HepG2 (cell line): ENCODE measurements at regions not wholly inside any gene's neighbourhood (a gene's known extent, or its start where the extent isn't known, plus 50 kb on each side); places are given as distances from the start of the nearest gene placed in this dataset.

Experiments
- ATF3 ChIP-seq: sonication (generic); formaldehyde crosslinking; IDR thresholded peaks from 2 replicates; pipeline ENCODE4 v1.4.0; 2020; ENCODE audit warnings: missing genetic modification reagents
- DNMT3B ChIP-seq: conservative IDR thresholded peaks from 2 replicates; pipeline ENCODE4 v1.6.1; 2016; ENCODE audit warnings: missing biosample characterization, control low read depth
- GATAD2A ChIP-seq: IDR thresholded peaks from 2 replicates; pipeline ENCODE4 v1.6.1; 2016
- HNF4A ChIP-seq: sonication (generic); formaldehyde crosslinking; IDR thresholded peaks from 2 replicates; pipeline ENCODE4 v1.4.0; 2020; ENCODE audit warnings: missing genetic modification reagents
- PAXIP1 ChIP-seq: sonication (generic); formaldehyde crosslinking; conservative IDR thresholded peaks from 2 replicates; pipeline ENCODE4 v1.4.0; 2020; ENCODE audit warnings: mild to moderate bottlenecking, missing genetic modification reagents, moderate library complexity
- RFX3 ChIP-seq: IDR thresholded peaks from 2 replicates; pipeline ENCODE4 v1.6.1; 2016; ENCODE audit warnings: missing biosample characterization, missing genetic modification reagents
- SNAI1 ChIP-seq: sonication (generic); formaldehyde crosslinking; IDR thresholded peaks from 2 replicates; pipeline ENCODE4 v1.5.0; 2020; ENCODE audit warnings: mild to moderate bottlenecking, missing genetic modification reagents, borderline replicate concordance
- SOX13 ChIP-seq, 3 experiments: fragments of 450-650 bp in 1 of 3; sonication (generic) in 1 of 3; formaldehyde crosslinking in 1 of 3; IDR thresholded peaks in 2 of 3; conservative IDR thresholded peaks in 1 of 3; 2 replicates each; pipeline versions ENCODE4 v1.5.0 to v1.6.1; 2016 to 2020; ENCODE audit warnings: antibody characterized with exemption in 1 of 3, mild to moderate bottlenecking in 1 of 3, missing compliant biosample characterization in 1 of 3, missing genetic modification reagents in 1 of 3, moderate library complexity in 1 of 3
- TEAD3 ChIP-seq: optimal IDR thresholded peaks from 2 replicates; pipeline ENCODE3; 2016; ENCODE audit warnings: borderline replicate concordance
- ZEB1 ChIP-seq: IDR thresholded peaks from 2 replicates; pipeline ENCODE4 v1.6.1; 2012; ENCODE audit warnings: mild to moderate bottlenecking, low read depth, inconsistent platforms; ENCODE audit not compliant: insufficient replicate concordance
- ZMYM4 ChIP-seq: sonication (generic); formaldehyde crosslinking; IDR thresholded peaks from 2 replicates; pipeline ENCODE4 v1.8.1; 2023; ENCODE audit warnings: mild to moderate bottlenecking, missing genetic modification reagents
- ZNF124 ChIP-seq: sonication (generic); formaldehyde crosslinking; IDR thresholded peaks from 2 replicates; pipeline ENCODE4 v1.4.0; 2020; ENCODE audit warnings: missing genetic modification reagents
- ZNF770 ChIP-seq: sonication (generic); formaldehyde crosslinking; IDR thresholded peaks from 2 replicates; pipeline ENCODE4 v1.5.0; 2020; ENCODE audit warnings: mild to moderate bottlenecking, missing genetic modification reagents
- TF ChIP-seq, protein P1 (sequence below): sonication (generic); formaldehyde crosslinking; IDR thresholded peaks from 2 replicates; pipeline ENCODE4 v1.8.0; 2022; ENCODE audit warnings: mild to moderate bottlenecking, missing genetic modification reagents, borderline replicate concordance
- TF ChIP-seq, protein P2 (sequence below), 2 experiments: fragments of 450-650 bp in 1 of 2; sonication (generic) in 1 of 2; formaldehyde crosslinking; IDR thresholded peaks; 2 replicates each; pipeline versions ENCODE4 v1.5.0 to v1.8.0; 2020 to 2022; ENCODE audit warnings: mild to moderate bottlenecking in 1 of 2, missing genetic modification reagents in 1 of 2
- TF ChIP-seq, protein P3 (sequence below): IDR thresholded peaks from 2 replicates; pipeline ENCODE4 v1.4.0; 2020; ENCODE audit warnings: mild to moderate bottlenecking, missing genetic modification reagents

- TF ChIP-seq, protein P1, sequence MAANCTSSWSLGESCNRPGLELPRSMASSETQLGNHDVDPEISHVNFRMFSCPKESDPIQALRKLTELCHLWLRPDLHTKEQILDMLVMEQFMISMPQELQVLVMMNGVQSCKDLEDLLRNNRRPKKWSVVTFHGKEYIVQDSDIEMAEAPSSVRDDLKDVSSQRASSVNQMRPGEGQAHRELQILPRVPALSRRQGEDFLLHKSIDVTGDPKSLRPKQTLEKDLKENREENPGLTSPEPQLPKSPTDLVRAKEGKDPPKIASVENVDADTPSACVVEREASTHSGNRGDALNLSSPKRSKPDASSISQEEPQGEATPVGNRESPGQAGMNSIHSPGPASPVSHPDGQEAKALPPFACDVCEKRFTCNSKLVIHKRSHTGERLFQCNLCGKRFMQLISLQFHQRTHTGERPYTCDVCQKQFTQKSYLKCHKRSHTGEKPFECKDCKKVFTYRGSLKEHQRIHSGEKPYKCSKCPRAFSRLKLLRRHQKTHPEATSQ (CRISPR knock-in tag), result no peak
- TF ChIP-seq, protein P2, sequence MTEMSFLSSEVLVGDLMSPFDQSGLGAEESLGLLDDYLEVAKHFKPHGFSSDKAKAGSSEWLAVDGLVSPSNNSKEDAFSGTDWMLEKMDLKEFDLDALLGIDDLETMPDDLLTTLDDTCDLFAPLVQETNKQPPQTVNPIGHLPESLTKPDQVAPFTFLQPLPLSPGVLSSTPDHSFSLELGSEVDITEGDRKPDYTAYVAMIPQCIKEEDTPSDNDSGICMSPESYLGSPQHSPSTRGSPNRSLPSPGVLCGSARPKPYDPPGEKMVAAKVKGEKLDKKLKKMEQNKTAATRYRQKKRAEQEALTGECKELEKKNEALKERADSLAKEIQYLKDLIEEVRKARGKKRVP (CRISPR knock-in tag; IDR thresholded peaks at IDR 0.05), result no peak
- TF ChIP-seq TEAD3 (CRISPR knock-in tag) (peak; percentile 16), HNF4A (CRISPR knock-in tag) (peak; percentile 68), DNMT3B (CRISPR knock-in tag) (no peak), RFX3 (CRISPR knock-in tag) (no peak), ZNF770 (CRISPR knock-in tag) (no peak), ZEB1 (no peak), ZNF124 (no peak), ZMYM4 (CRISPR knock-in tag) (peak; percentile 35; the same call in 1 of the 2 replicates), SOX13 (IDR thresholded peaks at IDR 0.05) (no peak), SOX13 (CRISPR knock-in tag; conservative IDR thresholded peaks at IDR 0.05 in 1 of 2, IDR thresholded peaks at IDR 0.05 in 1 of 2) (0 out of 4 replicates have a peak, but pooled peaks of 1 of the 2 experiments have one; percentile 29), SNAI1 (CRISPR knock-in tag) (no peak), ATF3 (no peak), GATAD2A (0 out of 2 replicates have a peak, but pooled peaks have one; percentile 13), PAXIP1 (0 out of 2 replicates have a peak, but pooled peaks have one; percentile 40)
- TF ChIP-seq, protein P3, sequence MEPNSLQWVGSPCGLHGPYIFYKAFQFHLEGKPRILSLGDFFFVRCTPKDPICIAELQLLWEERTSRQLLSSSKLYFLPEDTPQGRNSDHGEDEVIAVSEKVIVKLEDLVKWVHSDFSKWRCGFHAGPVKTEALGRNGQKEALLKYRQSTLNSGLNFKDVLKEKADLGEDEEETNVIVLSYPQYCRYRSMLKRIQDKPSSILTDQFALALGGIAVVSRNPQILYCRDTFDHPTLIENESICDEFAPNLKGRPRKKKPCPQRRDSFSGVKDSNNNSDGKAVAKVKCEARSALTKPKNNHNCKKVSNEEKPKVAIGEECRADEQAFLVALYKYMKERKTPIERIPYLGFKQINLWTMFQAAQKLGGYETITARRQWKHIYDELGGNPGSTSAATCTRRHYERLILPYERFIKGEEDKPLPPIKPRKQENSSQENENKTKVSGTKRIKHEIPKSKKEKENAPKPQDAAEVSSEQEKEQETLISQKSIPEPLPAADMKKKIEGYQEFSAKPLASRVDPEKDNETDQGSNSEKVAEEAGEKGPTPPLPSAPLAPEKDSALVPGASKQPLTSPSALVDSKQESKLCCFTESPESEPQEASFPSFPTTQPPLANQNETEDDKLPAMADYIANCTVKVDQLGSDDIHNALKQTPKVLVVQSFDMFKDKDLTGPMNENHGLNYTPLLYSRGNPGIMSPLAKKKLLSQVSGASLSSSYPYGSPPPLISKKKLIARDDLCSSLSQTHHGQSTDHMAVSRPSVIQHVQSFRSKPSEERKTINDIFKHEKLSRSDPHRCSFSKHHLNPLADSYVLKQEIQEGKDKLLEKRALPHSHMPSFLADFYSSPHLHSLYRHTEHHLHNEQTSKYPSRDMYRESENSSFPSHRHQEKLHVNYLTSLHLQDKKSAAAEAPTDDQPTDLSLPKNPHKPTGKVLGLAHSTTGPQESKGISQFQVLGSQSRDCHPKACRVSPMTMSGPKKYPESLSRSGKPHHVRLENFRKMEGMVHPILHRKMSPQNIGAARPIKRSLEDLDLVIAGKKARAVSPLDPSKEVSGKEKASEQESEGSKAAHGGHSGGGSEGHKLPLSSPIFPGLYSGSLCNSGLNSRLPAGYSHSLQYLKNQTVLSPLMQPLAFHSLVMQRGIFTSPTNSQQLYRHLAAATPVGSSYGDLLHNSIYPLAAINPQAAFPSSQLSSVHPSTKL (CRISPR knock-in tag), result peak; percentile 49; the same call in 1 of the 2 replicates
Measured at GRCh38 chr3:72658466-72659100, 189.7 kb downstream of the SHQ1 start (continued).
